ENCODE measurements at regions not wholly inside any gene's neighbourhood (a gene's known extent, or its start where the extent isn't known, plus 50 kb on each side); places are given as distances from the start of the nearest gene placed in this dataset.

DNA sequence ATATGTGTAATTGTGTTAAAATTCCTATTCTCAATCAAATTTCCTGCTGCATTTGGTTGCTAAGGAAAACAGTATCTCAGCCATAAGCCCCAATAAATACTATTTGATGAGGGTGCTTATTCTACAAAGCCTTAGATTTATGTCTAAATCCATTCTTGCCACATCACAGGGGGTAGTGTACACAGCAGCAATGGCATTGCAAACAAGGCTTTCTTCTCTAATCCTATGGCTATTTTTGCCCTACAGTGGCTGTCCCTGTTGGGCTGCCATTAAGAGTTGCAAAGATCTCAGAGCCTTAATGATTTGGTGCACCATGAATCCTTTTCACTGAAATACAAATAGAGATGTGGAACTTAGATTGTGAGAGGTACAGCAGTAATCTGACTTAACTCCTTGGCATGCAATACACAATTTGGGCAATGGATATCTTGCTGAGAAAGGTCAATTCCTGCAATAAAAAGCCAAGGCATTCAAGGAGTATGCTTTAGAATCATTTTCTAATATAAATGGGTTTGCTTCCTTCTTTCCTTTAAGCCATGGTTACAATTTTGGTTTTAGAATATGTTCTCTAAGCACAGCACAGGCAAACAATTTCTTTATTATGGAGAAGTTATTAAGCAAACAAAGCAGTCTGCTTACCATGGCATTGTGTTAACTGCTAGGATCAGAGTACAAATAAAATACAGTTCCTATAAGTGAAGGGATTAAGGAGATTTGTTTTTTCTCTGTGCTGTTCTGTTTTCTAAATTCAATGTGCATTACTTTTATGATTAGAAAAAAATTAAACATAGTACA is 69.8 kb upstream of the CD302 start:
- CTCF ChIA-PET = no interaction called here
- Histone ChIP-seq H3K9ac (ENCODE audit: low read length) (no peak overlapping the region), H3K79me2 (ENCODE audit: control insufficient read depth, insufficient read depth, low read length) (no peaks in the 10 kb centered on the region), H3K27me3 (replicated peaks in 1 of 4; ENCODE audit: control extremely low read depth in 1 of 4, control insufficient read depth in 3 of 4, insufficient read depth in 4 of 4, low read length in 3 of 4) (no peaks in the 10 kb centered on the region), H3K4me3 (ENCODE audit: control extremely low read depth in 1 of 5, extremely low read depth in 1 of 5, insufficient read depth in 1 of 5, low read depth in 2 of 5, low read length in 4 of 5) (no peak overlapping the region), H2AFZ (ENCODE audit: insufficient read depth, low read depth, low read length, poor library complexity, severe bottlenecking) (no peak overlapping the region), H3K4me2 (replicated peaks; ENCODE audit: low read depth, low read length, poor library complexity, severe bottlenecking) (no peak overlapping the region), H3K4me1 (ENCODE audit: control insufficient read depth in 2 of 2, insufficient read depth in 2 of 2, low read length in 2 of 2) (no peaks in the 10 kb centered on the region), H3K36me3 (replicated peaks in 1 of 2; ENCODE audit: control extremely low read depth in 1 of 2, control insufficient read depth in 1 of 2, extremely low read depth in 1 of 2, insufficient read depth in 2 of 2, low read length in 1 of 2) (peaks cover 13 to 79% of the 10 kb centered on the region in 2 experiments), H4K20me1 (ENCODE audit: control insufficient read depth, insufficient read depth, low read length, poor library complexity, severe bottlenecking) (no peaks in the 10 kb centered on the region), H3K9me3 (ENCODE audit: control extremely low read depth in 1 of 3, control insufficient read depth in 2 of 3, insufficient read depth in 1 of 3, low read length in 2 of 3) (peaks cover 0 to 4% (median 0%) of the 10 kb centered on the region in 3 donors), H3K27ac (ENCODE audit: low read length in 2 of 2) (no peak overlapping the region)
- intact Hi-C loops (cut with micrococcal nuclease) = no loop called here
- TF ChIP-seq, protein P1, sequence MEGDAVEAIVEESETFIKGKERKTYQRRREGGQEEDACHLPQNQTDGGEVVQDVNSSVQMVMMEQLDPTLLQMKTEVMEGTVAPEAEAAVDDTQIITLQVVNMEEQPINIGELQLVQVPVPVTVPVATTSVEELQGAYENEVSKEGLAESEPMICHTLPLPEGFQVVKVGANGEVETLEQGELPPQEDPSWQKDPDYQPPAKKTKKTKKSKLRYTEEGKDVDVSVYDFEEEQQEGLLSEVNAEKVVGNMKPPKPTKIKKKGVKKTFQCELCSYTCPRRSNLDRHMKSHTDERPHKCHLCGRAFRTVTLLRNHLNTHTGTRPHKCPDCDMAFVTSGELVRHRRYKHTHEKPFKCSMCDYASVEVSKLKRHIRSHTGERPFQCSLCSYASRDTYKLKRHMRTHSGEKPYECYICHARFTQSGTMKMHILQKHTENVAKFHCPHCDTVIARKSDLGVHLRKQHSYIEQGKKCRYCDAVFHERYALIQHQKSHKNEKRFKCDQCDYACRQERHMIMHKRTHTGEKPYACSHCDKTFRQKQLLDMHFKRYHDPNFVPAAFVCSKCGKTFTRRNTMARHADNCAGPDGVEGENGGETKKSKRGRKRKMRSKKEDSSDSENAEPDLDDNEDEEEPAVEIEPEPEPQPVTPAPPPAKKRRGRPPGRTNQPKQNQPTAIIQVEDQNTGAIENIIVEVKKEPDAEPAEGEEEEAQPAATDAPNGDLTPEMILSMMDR (IDR thresholded peaks at IDR 0.05) = no peak
- TF ChIP-seq EZH2 (IDR thresholded peaks at IDR 0.05; ENCODE audit: borderline replicate concordance, insufficient read depth, low read depth, low read length, poor library complexity, severe bottlenecking) = no peak
- POLR2A ChIA-PET = no interaction called here
- Mint-ChIP-seq H3K27ac (no peak overlapping the region), H3K9me3 (ENCODE audit: insufficient read depth) (no peaks in the 10 kb centered on the region), H3K4me1 (no peaks in the 10 kb centered on the region), H3K27me3 (no peaks in the 10 kb centered on the region), H3K4me3 (no peak overlapping the region)
- ATAC-seq (ENCODE audit: low read depth) (no peak), DNase-seq (no peak)

DNA sequence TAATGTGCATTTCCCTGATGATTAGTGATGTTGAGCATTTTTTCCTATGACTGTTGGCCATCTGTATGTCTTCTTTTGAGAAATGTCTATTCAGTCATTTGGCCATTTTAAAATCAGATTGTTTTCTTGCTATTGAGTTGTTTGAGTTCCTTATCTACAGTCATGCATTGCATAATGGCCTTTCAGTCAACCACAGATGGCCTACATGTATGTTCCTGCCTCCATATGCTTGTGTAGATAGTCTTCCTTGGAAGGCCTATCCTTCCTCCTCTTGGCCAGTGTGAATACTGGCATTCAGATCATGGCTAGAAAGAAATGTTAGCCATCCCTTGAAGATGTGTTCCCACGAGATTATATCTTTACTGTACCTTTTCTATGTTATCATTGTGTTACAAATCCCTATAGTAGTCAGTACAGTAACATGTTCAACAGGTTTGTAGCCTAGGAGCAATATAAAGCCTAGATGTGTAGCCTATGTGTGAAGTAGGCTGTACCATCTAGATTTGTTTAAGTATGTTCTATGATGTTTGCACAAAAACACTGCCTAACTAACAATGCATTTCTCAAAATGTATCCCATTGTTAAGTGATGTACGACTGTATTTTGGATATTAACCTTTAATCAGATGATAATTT is 65.6 kb upstream of the CD302 start:
- H3K9me3 Mint-ChIP-seq (ENCODE audit: insufficient read depth) = no peaks in the 10 kb centered on the region
- POLR2A ChIA-PET = no interaction called here
- Histone ChIP-seq H3K4me2 (replicated peaks; ENCODE audit: low read depth, low read length, poor library complexity, severe bottlenecking) (no peak overlapping the region), H3K9ac (ENCODE audit: low read length) (no peak overlapping the region), H3K4me3 (ENCODE audit: control extremely low read depth in 1 of 5, extremely low read depth in 1 of 5, insufficient read depth in 1 of 5, low read depth in 2 of 5, low read length in 4 of 5) (no peak overlapping the region), H3K36me3 (replicated peaks in 1 of 2; ENCODE audit: control extremely low read depth in 1 of 2, control insufficient read depth in 1 of 2, extremely low read depth in 1 of 2, insufficient read depth in 2 of 2, low read length in 1 of 2) (peaks cover 24 to 66% of the 10 kb centered on the region in 2 experiments), H3K27ac (ENCODE audit: low read length in 2 of 2) (no peak overlapping the region), H4K20me1 (ENCODE audit: control insufficient read depth, insufficient read depth, low read length, poor library complexity, severe bottlenecking) (no peaks in the 10 kb centered on the region), H2AFZ (ENCODE audit: insufficient read depth, low read depth, low read length, poor library complexity, severe bottlenecking) (no peak overlapping the region), H3K27me3 (replicated peaks in 1 of 4; ENCODE audit: control extremely low read depth in 1 of 4, control insufficient read depth in 3 of 4, insufficient read depth in 4 of 4, low read length in 3 of 4) (no peaks in the 10 kb centered on the region), H3K9me3 (ENCODE audit: control extremely low read depth in 1 of 3, control insufficient read depth in 2 of 3, insufficient read depth in 1 of 3, low read length in 2 of 3) (peaks cover 0 to 3% (median 0%) of the 10 kb centered on the region in 3 donors), H3K79me2 (ENCODE audit: control insufficient read depth, insufficient read depth, low read length) (no peaks in the 10 kb centered on the region), H3K4me1 (ENCODE audit: control insufficient read depth in 2 of 2, insufficient read depth in 2 of 2, low read length in 2 of 2) (no peaks in the 10 kb centered on the region)
- WGBS (ENCODE audit: insufficient coverage) = no CpG with 5 or more reads among the region's 2 CpGs
- DNase-seq = no peak
- intact Hi-C loops (cut with micrococcal nuclease) = no loop called here
- CTCF ChIA-PET = no interaction called here
- no peaks in the 10 kb centered on the region for H3K27me3 Mint-ChIP-seq
- no peaks in the 10 kb centered on the region for H3K4me1 Mint-ChIP-seq
- TF ChIP-seq, protein P1 (IDR thresholded peaks at IDR 0.05) = no peak
- no peak for TF ChIP-seq EZH2 (IDR thresholded peaks at IDR 0.05; ENCODE audit: borderline replicate concordance, insufficient read depth, low read depth, low read length, poor library complexity, severe bottlenecking)
- no peak overlapping the region for H3K27ac Mint-ChIP-seq
- ATAC-seq (ENCODE audit: low read depth) = no peak
- no peak overlapping the region for H3K4me3 Mint-ChIP-seq

All from B cell (primary cell).